Vagina (tissue), 2 donors: ENCODE measurements at regions not wholly inside any gene's neighbourhood (a gene's known extent, or its start where the extent isn't known, plus 50 kb on each side); places are given as distances from the start of the nearest gene placed in this dataset.
"Not testable (repeated sequence)": the region's sequence is repeated elsewhere in the genome, so short reads cannot be mapped to it uniquely, and the experiment has no call there.

Experiments
- DNase-seq, 2 donors: peaks; one replicate each; pipeline ENCODE4 v3.0.0-alpha.2; 2017; ENCODE audit errors: extremely low spot score in 2 of 2
- H3K27ac ChIP-seq: fragments of 200-600 bp; sonication (generic); one replicate; pipeline ENCODE4 v1.5.1; 2019
- H3K27me3 ChIP-seq: fragments of 200-600 bp; sonication (generic); one replicate; pipeline ENCODE4 v1.5.1; 2019
- H3K36me3 ChIP-seq, 2 donors: fragments of 200-600 bp; sonication (generic); one replicate each; pipeline ENCODE4 v1.5.1; 2017 to 2019
- H3K4me1 ChIP-seq: fragments of 200-600 bp; sonication (generic); one replicate; pipeline ENCODE4 v1.5.1; 2019
- H3K4me3 ChIP-seq, 2 donors: fragments of 200-600 bp; sonication (generic); 1 replicate in 1 of 2; 2 replicates in 1 of 2; pipeline ENCODE4 v1.5.1; 2016 to 2019
- H3K9me3 ChIP-seq: fragments of 200-600 bp; sonication (generic); one replicate; pipeline ENCODE4 v1.5.1; 2019
- CTCF ChIP-seq, 3 experiments: fragments of 450-650 bp in 2 of 3; fragments of 200-600 bp in 1 of 3; sonication (generic) in 1 of 3; IDR thresholded peaks; one replicate each; pipeline ENCODE4 v1.5.1; 2017 to 2019; ENCODE audit warnings: antibody characterized with exemption in 3 of 3, mild to moderate bottlenecking in 2 of 3, moderate library complexity in 2 of 3
- POLR2A ChIP-seq, 2 donors: fragments of 450-650 bp; IDR thresholded peaks; one replicate each; pipeline ENCODE4 v1.6.1; 2017; ENCODE audit warnings: antibody characterized with exemption in 2 of 2, mild to moderate bottlenecking in 2 of 2, moderate library complexity in 2 of 2
- POLR2AphosphoS5 ChIP-seq, 2 donors: sonication (generic); formaldehyde crosslinking; IDR thresholded peaks; one replicate each; pipeline ENCODE4 v1.9.0; 2017; ENCODE audit warnings: antibody characterized with exemption in 2 of 2, mild to moderate bottlenecking in 2 of 2, low read depth in 1 of 2; ENCODE audit not compliant: insufficient read depth in 1 of 2
- intact Hi-C: fragments of 100-400 bp; cut with DNase I; formaldehyde crosslinking; loops from one replicate; pipeline ENCODE4 v1.15.1; 2023

- TF ChIP-seq POLR2A (IDR thresholded peaks at IDR 0.05) (no peak), POLR2AphosphoS5 (IDR thresholded peaks at IDR 0.05; ENCODE audit: insufficient read depth in 1 of 2, low read depth in 1 of 2) (no peak)
- Histone ChIP-seq H3K27ac (no peak overlapping the region), H3K36me3 (no peaks in the 10 kb centered on the region), H3K4me1 (no peaks in the 10 kb centered on the region), H3K4me3 (no peak overlapping the region), H3K9me3 (no peaks in the 10 kb centered on the region), H3K27me3 (no peaks in the 10 kb centered on the region)
- DNase-seq: no peak
- intact Hi-C loops: no loop called here
These were observed 188.5 kb upstream of the CCNG1 start for GRCh38 chr5:163248871-163249270.

GRCh38 chr5:163252950-163253349 is 184.4 kb upstream of the CCNG1 start:
- H3K9me3 ChIP-seq: no peaks in the 10 kb centered on the region
- no peak overlapping the region for H3K4me3 ChIP-seq
- no peaks in the 10 kb centered on the region for H3K36me3 ChIP-seq
- no peak for DNase-seq
- no peaks in the 10 kb centered on the region for H3K27me3 ChIP-seq
- TF ChIP-seq POLR2AphosphoS5 (IDR thresholded peaks at IDR 0.05; ENCODE audit: insufficient read depth in 1 of 2, low read depth in 1 of 2): no peak
- intact Hi-C loops: no loop called here
- H3K4me1 ChIP-seq: no peaks in the 10 kb centered on the region
- H3K27ac ChIP-seq: no peak overlapping the region

- TF ChIP-seq CTCF (IDR thresholded peaks at IDR 0.05) (no peak), POLR2AphosphoS5 (IDR thresholded peaks at IDR 0.05; ENCODE audit: insufficient read depth in 1 of 2, low read depth in 1 of 2) (no peak), POLR2A (IDR thresholded peaks at IDR 0.05) (no peak)
- no peaks in the 10 kb centered on the region for H3K27me3 ChIP-seq
- no peak overlapping the region for H3K27ac ChIP-seq
- intact Hi-C loops: no loop called here
- no peaks in the 10 kb centered on the region for H3K36me3 ChIP-seq
- no peak for DNase-seq
- no peaks in the 10 kb centered on the region for H3K4me1 ChIP-seq
- H3K4me3 ChIP-seq: no peak overlapping the region
- H3K9me3 ChIP-seq: no peaks in the 10 kb centered on the region
These were observed 177.9 kb upstream of the CCNG1 start for GRCh38 chr5:163259495-163259894.

GRCh38 chr5:163260471-163260870 is 176.9 kb upstream of the CCNG1 start:
- no peak overlapping the region for H3K27ac ChIP-seq
- H3K4me1 ChIP-seq: no peaks in the 10 kb centered on the region
- H3K4me3 ChIP-seq: no peak overlapping the region
- no peaks in the 10 kb centered on the region for H3K27me3 ChIP-seq
- no peaks in the 10 kb centered on the region for H3K36me3 ChIP-seq
- no peak for DNase-seq
- intact Hi-C loops: no loop called here
- no peaks in the 10 kb centered on the region for H3K9me3 ChIP-seq
- TF ChIP-seq CTCF (IDR thresholded peaks at IDR 0.05): no peak
- TF ChIP-seq POLR2AphosphoS5 (IDR thresholded peaks at IDR 0.05; ENCODE audit: insufficient read depth in 1 of 2, low read depth in 1 of 2): no peak
- no peak for TF ChIP-seq POLR2A (IDR thresholded peaks at IDR 0.05)

GRCh38 chr5:163260961-163261360 is 176.4 kb upstream of the CCNG1 start:
- H3K36me3 ChIP-seq: no peaks in the 10 kb centered on the region
- TF ChIP-seq POLR2AphosphoS5 (IDR thresholded peaks at IDR 0.05; ENCODE audit: insufficient read depth in 1 of 2, low read depth in 1 of 2): no peak
- no peak for TF ChIP-seq CTCF (IDR thresholded peaks at IDR 0.05)
- TF ChIP-seq POLR2A (IDR thresholded peaks at IDR 0.05): no peak
- H3K27me3 ChIP-seq: no peaks in the 10 kb centered on the region
- no peaks in the 10 kb centered on the region for H3K9me3 ChIP-seq
- intact Hi-C loops: no loop called here
- no peaks in the 10 kb centered on the region for H3K4me1 ChIP-seq
- no peak for DNase-seq
- H3K4me3 ChIP-seq: no peak overlapping the region
- H3K27ac ChIP-seq: no peak overlapping the region

- Histone ChIP-seq H3K27ac (no peak overlapping the region), H3K36me3 (no peaks in the 10 kb centered on the region), H3K9me3 (no peaks in the 10 kb centered on the region), H3K27me3 (no peaks in the 10 kb centered on the region), H3K4me1 (no peaks in the 10 kb centered on the region), H3K4me3 (no peak overlapping the region)
- DNase-seq: no peak
- intact Hi-C loops: no loop called here
- TF ChIP-seq POLR2AphosphoS5 (IDR thresholded peaks at IDR 0.05; ENCODE audit: insufficient read depth in 1 of 2, low read depth in 1 of 2): no peak
- TF ChIP-seq POLR2A (IDR thresholded peaks at IDR 0.05): no peak
- no peak for TF ChIP-seq CTCF (IDR thresholded peaks at IDR 0.05)
These were observed 175.6 kb upstream of the CCNG1 start for GRCh38 chr5:163261647-163262269.

- H3K9me3 ChIP-seq, H3K36me3 ChIP-seq, H3K4me1 ChIP-seq, H3K27me3 ChIP-seq, DNase-seq, intact Hi-C loops, H3K27ac ChIP-seq, H3K4me3 ChIP-seq: not testable (repeated sequence)
These were observed 171.1 kb upstream of the CCNG1 start for GRCh38 chr5:163266249-163266648.
